ENCODE measurements at regions not wholly inside any gene's neighbourhood (a gene's known extent, or its start where the extent isn't known, plus 50 kb on each side); places are given as distances from the start of the nearest gene placed in this dataset.

GRCh38 chr22:48507171-48507570 is 1320.5 kb downstream of the BRD1 start:
- TF ChIP-seq CTCF (IDR thresholded peaks at IDR 0.05) (no peak), POLR2A (IDR thresholded peaks at IDR 0.05) (no peak)

Measured in heart left ventricle (tissue), 13 donors.